Adrenal gland (tissue), 5 donors: ENCODE measurements at regions not wholly inside any gene's neighbourhood (a gene's known extent, or its start where the extent isn't known, plus 50 kb on each side); places are given as distances from the start of the nearest gene placed in this dataset.

ENCODE experiments used
- CTCF ChIP-seq, 6 experiments: fragments of 450-650 bp in 4 of 6; fragments of 200-600 bp in 2 of 6; sonication (generic) in 1 of 6; IDR thresholded peaks; 1 replicate in 5 of 6; 2 replicates in 1 of 6; pipeline versions ENCODE4 v1.5.1 to v1.8.0; 2016 to 2021; ENCODE audit warnings: antibody characterized with exemption in 6 of 6, mild to moderate bottlenecking in 2 of 6, moderate library complexity in 1 of 6
- POLR2A ChIP-seq, 2 donors: fragments of 450-650 bp; IDR thresholded peaks; one replicate each; pipeline ENCODE4 v1.6.1; 2017; ENCODE audit warnings: antibody characterized with exemption in 2 of 2, mild to moderate bottlenecking in 2 of 2, moderate library complexity in 1 of 2
- donor health status: DM: no; HTN: no; CAD: no.

- no peak for TF ChIP-seq CTCF (IDR thresholded peaks at IDR 0.05)
- TF ChIP-seq POLR2A (IDR thresholded peaks at IDR 0.05) = no peak
These were observed 628.4 kb upstream of the FAM174A start for GRCh38 chr5:99906776-99907175.
